BLaER1 (cell line): ENCODE measurements at regions not wholly inside any gene's neighbourhood (a gene's known extent, or its start where the extent isn't known, plus 50 kb on each side); places are given as distances from the start of the nearest gene placed in this dataset.

ENCODE experiments used
- H3K27ac ChIP-seq: shearing (Covaris generic); formaldehyde crosslinking; 2 replicates; pipeline ENCODE4 v1.8.1; 2022
- H3K27me3 ChIP-seq: shearing (Covaris generic); formaldehyde crosslinking; 2 replicates; pipeline ENCODE4 v1.8.1; 2022
- H3K36me3 ChIP-seq: shearing (Covaris generic); formaldehyde crosslinking; 2 replicates; pipeline ENCODE4 v1.8.1; 2022
- H3K4me1 ChIP-seq: shearing (Covaris generic); formaldehyde crosslinking; 2 replicates; pipeline ENCODE4 v1.8.1; 2022
- H3K4me2 ChIP-seq: shearing (Covaris generic); formaldehyde crosslinking; 2 replicates; pipeline ENCODE4 v1.8.1; 2022
- H3K4me3 ChIP-seq: shearing (Covaris generic); formaldehyde crosslinking; 2 replicates; pipeline ENCODE4 v1.8.1; 2022
- H3K9ac ChIP-seq: shearing (Covaris generic); formaldehyde crosslinking; 2 replicates; pipeline ENCODE4 v1.8.1; 2022
- H3K9me3 ChIP-seq: shearing (Covaris generic); formaldehyde crosslinking; 2 replicates; pipeline ENCODE4 v1.8.1; 2022
- H4K20me1 ChIP-seq: shearing (Covaris generic); formaldehyde crosslinking; 2 replicates; pipeline ENCODE4 v1.8.1; 2022
- Cebpa-rat ChIP-seq: shearing (Covaris generic); IDR thresholded peaks from 2 replicates; pipeline ENCODE4 v1.8.1; 2022

DNA sequence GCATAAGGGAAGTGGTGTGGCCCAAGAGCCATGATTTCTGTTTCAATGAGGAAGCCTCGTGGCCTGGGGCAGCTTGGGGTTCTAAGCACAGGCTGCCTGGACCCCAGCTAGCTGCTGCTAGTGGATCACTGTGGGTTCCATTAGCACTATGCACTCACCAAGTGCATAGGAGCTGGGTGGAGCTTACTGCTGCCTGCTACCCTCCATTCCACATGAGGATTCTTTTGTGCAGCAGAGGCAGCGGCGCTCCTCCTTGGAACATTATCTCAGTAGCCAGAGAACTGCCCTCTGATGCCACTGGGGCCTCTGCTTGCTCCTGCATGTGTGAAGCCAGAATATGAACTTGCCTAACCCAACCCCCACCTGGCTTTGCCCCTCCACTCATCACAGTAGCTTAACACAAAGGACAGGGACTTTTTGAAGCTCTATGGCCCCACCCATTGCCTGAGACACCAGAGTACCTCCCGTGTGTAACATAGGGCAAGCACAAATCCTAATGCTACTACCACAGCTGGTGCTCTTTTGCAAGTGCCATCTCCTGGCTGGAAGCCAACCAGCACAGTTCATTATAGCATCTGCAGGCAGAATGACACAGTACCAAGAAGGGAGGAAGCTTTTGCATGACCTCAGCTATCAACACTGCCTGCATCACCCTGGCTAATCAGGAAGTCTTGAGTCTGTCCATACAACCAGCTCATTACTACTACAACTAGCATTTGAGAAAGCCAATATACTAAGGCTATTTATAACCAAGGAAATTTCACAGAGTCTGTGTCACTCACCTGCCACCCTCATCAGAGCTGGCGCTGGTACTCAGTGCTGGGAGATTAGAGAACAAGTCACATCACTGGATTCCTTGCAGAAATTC is 297.0 kb upstream of the GULP1 start:
- H4K20me1 ChIP-seq: no peaks in the 10 kb centered on the region
- no peak overlapping the region for H3K4me3 ChIP-seq
- peak overlapping the region; percentile 37 for H3K4me2 ChIP-seq
- H3K9me3 ChIP-seq: no peaks in the 10 kb centered on the region
- H3K27ac ChIP-seq: peak overlapping the region; percentile 49
- H3K9ac ChIP-seq: no peak overlapping the region
- H3K36me3 ChIP-seq: no peaks in the 10 kb centered on the region
- no peak for TF ChIP-seq Cebpa-rat
- no peaks in the 10 kb centered on the region for H3K27me3 ChIP-seq
- H3K4me1 ChIP-seq: peaks cover 41% of the 10 kb centered on the region

- no peak overlapping the region for H3K4me2 ChIP-seq
- peaks cover 33% of the 10 kb centered on the region for H3K4me1 ChIP-seq
- H4K20me1 ChIP-seq: no peaks in the 10 kb centered on the region
- H3K9me3 ChIP-seq: no peaks in the 10 kb centered on the region
- H3K36me3 ChIP-seq: no peaks in the 10 kb centered on the region
- no peak overlapping the region for H3K4me3 ChIP-seq
- H3K9ac ChIP-seq: no peak overlapping the region
- no peaks in the 10 kb centered on the region for H3K27me3 ChIP-seq
- TF ChIP-seq Cebpa-rat: no peak
- no peak overlapping the region for H3K27ac ChIP-seq
These were observed 296.1 kb upstream of the GULP1 start for GRCh38 chr2:187995556-187995955.

GRCh38 chr2:187996630-187997029 is 295.0 kb upstream of the GULP1 start:
- no peaks in the 10 kb centered on the region for H3K9me3 ChIP-seq
- no peak overlapping the region for H3K4me2 ChIP-seq
- no peak for TF ChIP-seq Cebpa-rat
- H3K27ac ChIP-seq: no peak overlapping the region
- H3K4me1 ChIP-seq: peaks cover 22% of the 10 kb centered on the region
- no peak overlapping the region for H3K9ac ChIP-seq
- no peak overlapping the region for H3K4me3 ChIP-seq
- no peaks in the 10 kb centered on the region for H4K20me1 ChIP-seq
- H3K36me3 ChIP-seq: no peaks in the 10 kb centered on the region
- no peaks in the 10 kb centered on the region for H3K27me3 ChIP-seq

- H3K4me3 ChIP-seq: no peak overlapping the region
- H3K4me1 ChIP-seq: peaks cover under 1% of the 10 kb centered on the region; the same call in 1 of the 2 replicates
- H3K9me3 ChIP-seq: no peaks in the 10 kb centered on the region
- TF ChIP-seq Cebpa-rat: no peak
- no peaks in the 10 kb centered on the region for H3K36me3 ChIP-seq
- no peak overlapping the region for H3K4me2 ChIP-seq
- no peaks in the 10 kb centered on the region for H3K27me3 ChIP-seq
- H3K9ac ChIP-seq: no peak overlapping the region
- no peaks in the 10 kb centered on the region for H4K20me1 ChIP-seq
- no peak overlapping the region for H3K27ac ChIP-seq
These were observed 291.5 kb upstream of the GULP1 start for GRCh38 chr2:188000189-188000588.

GRCh38 chr2:188003800-188004199 is 287.9 kb upstream of the GULP1 start:
- H3K27me3 ChIP-seq: no peaks in the 10 kb centered on the region
- no peak overlapping the region for H3K4me3 ChIP-seq
- no peak for TF ChIP-seq Cebpa-rat
- no peaks in the 10 kb centered on the region for H3K4me1 ChIP-seq
- H3K27ac ChIP-seq: no peak overlapping the region
- no peaks in the 10 kb centered on the region for H4K20me1 ChIP-seq
- no peak overlapping the region for H3K4me2 ChIP-seq
- no peaks in the 10 kb centered on the region for H3K9me3 ChIP-seq
- no peak overlapping the region for H3K9ac ChIP-seq
- no peaks in the 10 kb centered on the region for H3K36me3 ChIP-seq

DNA sequence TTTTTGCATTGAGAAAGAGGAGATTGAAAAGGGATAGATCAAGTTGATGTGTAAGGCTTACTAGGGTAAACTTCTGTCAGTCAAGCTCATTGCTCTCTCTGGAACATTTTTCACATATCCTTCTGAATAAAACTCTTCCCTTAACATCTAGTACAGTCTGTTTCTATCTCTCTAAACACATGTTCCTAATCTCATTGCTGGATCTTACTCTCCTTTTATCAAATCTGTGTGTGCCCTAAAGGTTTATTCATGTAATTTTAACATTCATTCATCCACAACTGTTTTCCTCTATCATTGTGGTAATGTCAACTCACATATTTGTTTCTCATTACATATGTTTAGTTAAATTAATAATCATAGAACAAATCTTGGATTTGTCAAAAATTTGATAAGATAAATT is 277.9 kb upstream of the GULP1 start:
- Histone ChIP-seq H3K27ac (no peak overlapping the region), H3K4me2 (no peak overlapping the region), H3K27me3 (no peaks in the 10 kb centered on the region), H3K4me1 (no peaks in the 10 kb centered on the region), H3K4me3 (no peak overlapping the region), H4K20me1 (no peaks in the 10 kb centered on the region), H3K36me3 (no peaks in the 10 kb centered on the region), H3K9ac (no peak overlapping the region), H3K9me3 (no peaks in the 10 kb centered on the region)
- TF ChIP-seq Cebpa-rat: no peak

GRCh38 chr2:188016917-188017316 is 274.8 kb upstream of the GULP1 start:
- H3K27ac ChIP-seq: no peak overlapping the region
- no peaks in the 10 kb centered on the region for H4K20me1 ChIP-seq
- no peak overlapping the region for H3K4me2 ChIP-seq
- no peaks in the 10 kb centered on the region for H3K4me1 ChIP-seq
- H3K9me3 ChIP-seq: peaks cover 15% of the 10 kb centered on the region
- H3K27me3 ChIP-seq: no peaks in the 10 kb centered on the region
- TF ChIP-seq Cebpa-rat: no peak
- no peak overlapping the region for H3K9ac ChIP-seq
- H3K4me3 ChIP-seq: no peak overlapping the region
- H3K36me3 ChIP-seq: no peaks in the 10 kb centered on the region

- TF ChIP-seq Cebpa-rat: no peak
- H4K20me1 ChIP-seq: no peaks in the 10 kb centered on the region
- H3K4me2 ChIP-seq: no peak overlapping the region
- no peaks in the 10 kb centered on the region for H3K4me1 ChIP-seq
- no peaks in the 10 kb centered on the region for H3K36me3 ChIP-seq
- H3K9me3 ChIP-seq: peaks cover 15% of the 10 kb centered on the region
- H3K4me3 ChIP-seq: no peak overlapping the region
- no peak overlapping the region for H3K27ac ChIP-seq
- no peak overlapping the region for H3K9ac ChIP-seq
- H3K27me3 ChIP-seq: no peaks in the 10 kb centered on the region
These were observed 269.3 kb upstream of the GULP1 start for GRCh38 chr2:188022389-188022788.

DNA sequence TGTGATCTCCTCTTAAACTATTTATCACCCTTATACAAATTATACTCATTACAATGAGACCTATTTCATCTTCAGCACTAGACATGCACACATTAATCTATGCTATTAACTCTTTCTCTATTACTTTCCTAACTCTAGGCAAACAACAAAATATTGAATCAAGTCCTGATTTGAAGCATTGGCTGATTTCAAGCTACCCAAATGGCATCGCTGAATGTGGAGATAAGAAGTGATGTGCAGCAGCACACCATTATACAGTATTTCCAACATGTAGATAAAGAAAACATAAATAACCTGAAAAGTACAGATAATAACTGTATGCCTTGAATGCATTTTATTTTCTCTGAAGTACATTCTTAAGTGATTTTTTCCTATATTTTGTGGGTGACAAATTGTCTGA is 268.6 kb upstream of the GULP1 start:
- TF ChIP-seq Cebpa-rat: no peak
- Histone ChIP-seq H3K27me3 (no peaks in the 10 kb centered on the region), H3K9ac (no peak overlapping the region), H3K4me1 (peaks cover 1% of the 10 kb centered on the region), H3K9me3 (peaks cover 15% of the 10 kb centered on the region), H3K4me3 (no peak overlapping the region), H3K4me2 (no peak overlapping the region), H4K20me1 (no peaks in the 10 kb centered on the region), H3K36me3 (no peaks in the 10 kb centered on the region), H3K27ac (no peak overlapping the region)

DNA sequence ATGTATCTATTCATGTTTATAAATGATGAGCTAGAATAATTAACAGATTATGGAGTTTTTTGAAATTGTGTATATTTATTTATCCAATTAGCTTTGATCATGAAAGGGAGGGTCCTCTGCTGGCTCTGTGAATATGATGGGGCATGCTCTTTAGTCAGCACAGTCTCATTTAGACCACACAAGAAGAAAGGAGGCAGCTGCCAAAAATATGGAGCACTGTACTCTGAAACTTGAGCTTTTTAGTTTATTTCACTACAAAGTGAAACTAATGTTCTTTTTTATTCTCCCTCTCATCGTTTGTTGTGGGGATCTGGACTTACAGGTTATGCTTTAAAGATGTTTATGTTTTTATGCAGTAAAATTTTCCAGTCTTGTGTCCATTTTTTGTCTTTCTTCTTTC is 266.9 kb upstream of the GULP1 start:
- no peaks in the 10 kb centered on the region for H3K36me3 ChIP-seq
- H3K4me3 ChIP-seq: no peak overlapping the region
- H3K4me2 ChIP-seq: no peak overlapping the region

More for the DNA sequence above, 266.9 kb upstream of the GULP1 start:
- no peak overlapping the region for H3K9ac ChIP-seq
- TF ChIP-seq Cebpa-rat: no peak
- H3K27me3 ChIP-seq: no peaks in the 10 kb centered on the region
- H4K20me1 ChIP-seq: no peaks in the 10 kb centered on the region
- H3K27ac ChIP-seq: no peak overlapping the region
- H3K9me3 ChIP-seq: peaks cover 10% of the 10 kb centered on the region
- H3K4me1 ChIP-seq: peaks cover 9% of the 10 kb centered on the region
